D721Med (cell line): ENCODE measurements at regions not wholly inside any gene's neighbourhood (a gene's known extent, or its start where the extent isn't known, plus 50 kb on each side); places are given as distances from the start of the nearest gene placed in this dataset.

Experiments
- DNase-seq: peaks from one replicate; pipeline ENCODE4 v3.0.0; 2011; ENCODE audit warnings: low spot score; ENCODE audit not compliant: insufficient read length
- FAIRE-seq: peaks from 2 replicates; lab custom pipeline; 2011; peaks lifted over from hg19 to GRCh38; lab: Jason Lieb, UNC
- TF ChIP-seq, protein P1 (sequence below): IDR thresholded peaks from 2 replicates; pipeline ENCODE4 v1.5.1; 2012; ENCODE audit warnings: mild to moderate bottlenecking, control low read depth; ENCODE audit not compliant: insufficient read depth; ENCODE audit errors: missing control alignments

DNA sequence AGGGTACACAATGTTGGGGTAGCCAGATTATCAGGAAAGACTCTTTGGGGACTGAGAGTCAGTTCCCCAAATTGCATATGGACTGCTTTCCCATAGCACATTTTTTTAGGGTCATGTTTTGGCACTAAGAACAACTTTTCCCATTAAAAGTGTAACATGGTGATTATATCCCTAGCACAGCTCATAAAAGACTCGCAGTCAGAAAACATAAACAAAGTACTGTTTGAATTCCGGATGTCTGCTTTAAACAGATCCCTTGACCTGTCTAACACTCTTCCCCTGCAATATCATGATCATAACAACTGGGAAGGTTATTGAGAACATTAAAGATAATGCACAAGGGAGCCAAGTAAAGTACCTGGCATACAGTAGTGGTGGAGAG lies 262.2 kb downstream of the ASXL3 start:
- no peak for DNase-seq
- TF ChIP-seq, protein P1, sequence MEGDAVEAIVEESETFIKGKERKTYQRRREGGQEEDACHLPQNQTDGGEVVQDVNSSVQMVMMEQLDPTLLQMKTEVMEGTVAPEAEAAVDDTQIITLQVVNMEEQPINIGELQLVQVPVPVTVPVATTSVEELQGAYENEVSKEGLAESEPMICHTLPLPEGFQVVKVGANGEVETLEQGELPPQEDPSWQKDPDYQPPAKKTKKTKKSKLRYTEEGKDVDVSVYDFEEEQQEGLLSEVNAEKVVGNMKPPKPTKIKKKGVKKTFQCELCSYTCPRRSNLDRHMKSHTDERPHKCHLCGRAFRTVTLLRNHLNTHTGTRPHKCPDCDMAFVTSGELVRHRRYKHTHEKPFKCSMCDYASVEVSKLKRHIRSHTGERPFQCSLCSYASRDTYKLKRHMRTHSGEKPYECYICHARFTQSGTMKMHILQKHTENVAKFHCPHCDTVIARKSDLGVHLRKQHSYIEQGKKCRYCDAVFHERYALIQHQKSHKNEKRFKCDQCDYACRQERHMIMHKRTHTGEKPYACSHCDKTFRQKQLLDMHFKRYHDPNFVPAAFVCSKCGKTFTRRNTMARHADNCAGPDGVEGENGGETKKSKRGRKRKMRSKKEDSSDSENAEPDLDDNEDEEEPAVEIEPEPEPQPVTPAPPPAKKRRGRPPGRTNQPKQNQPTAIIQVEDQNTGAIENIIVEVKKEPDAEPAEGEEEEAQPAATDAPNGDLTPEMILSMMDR: no peak
- no peak for FAIRE-seq

DNA sequence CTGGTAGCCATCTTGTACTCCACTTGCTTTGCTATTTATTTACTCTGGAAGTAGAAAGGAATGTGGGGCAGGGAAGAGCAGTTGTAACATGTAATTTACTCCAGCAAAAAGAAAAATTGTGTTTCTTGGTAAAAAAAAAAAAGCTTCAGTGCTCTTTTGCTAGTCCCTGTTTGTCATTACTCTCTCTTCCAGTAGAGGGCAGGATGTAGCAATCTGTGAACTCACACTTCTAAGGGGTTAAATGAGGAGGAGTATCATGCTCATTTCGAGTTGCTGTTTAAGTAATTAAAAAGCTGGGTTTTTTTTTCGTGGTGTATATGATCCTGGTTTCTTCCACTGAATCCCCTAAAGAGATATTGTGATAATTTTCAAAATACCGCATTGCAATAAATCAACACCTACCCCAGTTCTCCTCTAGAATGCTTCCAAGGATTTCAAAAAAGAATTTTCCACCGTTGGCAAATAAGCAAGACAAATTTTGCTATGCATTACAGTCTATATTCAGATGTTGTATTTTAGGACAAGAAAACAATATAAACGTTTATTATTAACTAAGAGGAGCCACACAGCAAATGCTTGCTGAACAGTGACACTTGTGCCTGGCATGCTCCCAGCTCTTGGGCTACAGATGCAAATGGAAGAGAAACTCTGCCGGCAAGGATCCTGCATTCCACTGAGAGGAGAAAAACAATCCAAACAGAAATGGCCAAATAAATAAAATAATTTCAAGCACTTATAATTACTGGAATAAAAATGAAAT lies 261.6 kb downstream of the ASXL3 start:
- no peak for DNase-seq
- FAIRE-seq: peak; percentile 97
- TF ChIP-seq, protein P1: peak; percentile 86

DNA sequence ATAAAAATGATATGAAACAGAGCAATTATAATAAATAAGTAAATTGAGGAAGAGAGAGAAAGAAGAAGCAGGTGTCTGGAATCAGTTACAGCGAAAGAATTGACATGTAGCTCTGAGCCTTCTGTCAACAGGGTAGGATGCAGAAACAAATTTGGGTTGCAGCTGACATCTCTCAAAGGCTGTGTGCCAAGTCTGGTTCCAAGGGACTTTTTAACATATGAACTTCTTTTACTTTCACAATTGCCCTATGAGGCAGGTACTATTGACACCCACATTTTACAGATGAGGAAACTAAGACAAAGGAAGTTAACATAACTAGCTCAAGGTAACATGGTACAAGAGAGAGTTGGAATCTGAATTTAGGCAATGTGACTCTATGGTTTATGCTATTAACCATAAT lies 260.0 kb downstream of the ASXL3 start:
- TF ChIP-seq, protein P1: no peak
- DNase-seq (no peak), FAIRE-seq (peak; percentile 88)

DNA sequence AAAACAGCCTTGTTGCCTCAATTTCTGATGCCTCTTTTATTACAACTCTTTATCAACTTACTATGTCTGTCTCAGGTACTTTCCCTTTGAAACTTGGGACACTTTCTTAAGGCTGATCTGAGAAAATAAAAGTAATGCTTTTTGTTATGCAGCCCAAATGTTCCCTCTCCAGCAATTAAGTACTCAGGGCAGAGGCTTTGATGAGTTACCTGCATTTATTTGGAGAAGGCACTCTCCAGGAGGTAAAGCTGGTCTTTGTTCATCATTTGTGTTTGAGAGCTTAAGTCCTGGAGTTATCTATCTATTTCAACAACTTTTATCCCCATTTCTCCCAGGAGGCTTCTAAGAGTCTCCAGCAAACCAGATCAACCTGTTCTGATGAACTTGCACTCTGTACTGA lies 259.2 kb downstream of the ASXL3 start:
- DNase-seq (no peak), FAIRE-seq (no peak)
- TF ChIP-seq, protein P1: no peak

DNA sequence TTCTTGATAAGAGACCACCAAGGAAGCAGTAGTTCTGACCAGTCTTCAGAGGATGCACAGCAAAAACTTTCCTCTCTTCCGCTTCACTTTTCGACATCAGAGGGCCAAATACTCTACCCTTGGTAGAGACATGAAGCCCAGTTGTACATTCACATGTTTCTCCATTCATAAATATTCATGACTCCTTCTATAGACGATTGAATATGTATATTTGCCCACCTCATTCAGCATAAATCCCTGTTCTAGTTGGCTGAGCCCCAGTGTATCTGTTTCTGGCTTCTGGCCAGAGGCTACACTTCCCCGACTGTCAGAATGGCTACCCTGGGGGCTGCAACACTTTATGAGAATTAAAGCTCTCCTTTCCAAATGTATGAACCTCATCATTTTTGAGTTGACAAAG lies 258.5 kb downstream of the ASXL3 start:
- DNase-seq (no peak), FAIRE-seq (no peak)
- TF ChIP-seq, protein P1: no peak

DNA sequence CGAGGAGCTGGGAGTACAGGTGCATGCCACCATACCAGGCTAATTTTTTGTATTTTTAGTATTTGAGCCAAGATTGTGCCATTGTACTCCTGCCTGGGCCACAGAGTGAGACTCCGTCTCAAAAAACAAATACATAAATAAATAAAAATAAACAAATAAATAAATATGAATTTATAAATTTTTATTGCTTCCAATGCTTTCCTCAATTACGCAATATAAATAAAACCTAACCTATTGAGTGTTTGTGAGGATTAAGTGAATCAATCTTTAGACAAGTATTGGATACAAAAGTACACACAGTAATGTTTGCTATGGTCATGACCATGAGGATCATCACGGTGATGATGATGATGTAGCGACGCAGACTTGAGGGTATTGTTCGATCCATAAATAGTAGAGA lies 257.4 kb downstream of the ASXL3 start:
- DNase-seq (no peak), FAIRE-seq (no peak)
- TF ChIP-seq, protein P1: no peak

DNA sequence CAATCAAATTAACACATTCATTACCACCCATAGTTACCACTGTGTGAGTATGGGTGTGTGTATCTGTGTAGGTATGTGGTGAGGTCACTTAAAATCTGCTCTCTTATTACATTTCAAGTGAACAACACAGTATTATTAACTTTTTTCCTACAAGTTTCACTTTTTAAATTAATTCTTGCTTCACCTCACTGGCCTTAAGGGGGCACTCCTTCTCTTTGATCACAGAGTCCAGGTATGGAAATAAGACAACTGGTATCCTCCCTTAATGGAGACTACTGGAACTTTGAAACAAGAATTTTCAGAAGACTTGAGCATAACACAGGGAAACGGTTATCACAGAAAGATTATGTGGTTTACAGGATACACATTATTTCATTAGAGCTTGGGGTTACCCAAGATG lies 255.8 kb downstream of the ASXL3 start:
- TF ChIP-seq, protein P1: peak; percentile 8
- FAIRE-seq (peak; percentile 66), DNase-seq (no peak)
